HEK293 (cell line): ENCODE measurements at regions not wholly inside any gene's neighbourhood (a gene's known extent, or its start where the extent isn't known, plus 50 kb on each side); places are given as distances from the start of the nearest gene placed in this dataset.

Source experiments
- CTCF ChIA-PET: fragments of 350-600 bp; formaldehyde crosslinking; extraction: SDS; loops from one replicate; lab custom pipeline; 2021; ENCODE audit warnings: antibody characterized with exemption; lab: Yijun Ruan, JAX
- POLR2A ChIA-PET: fragments of 300-600 bp; formaldehyde crosslinking; extraction: SDS; loops from one replicate; lab custom pipeline; 2020; ENCODE audit warnings: antibody characterized with exemption, inconsistent platforms; lab: Yijun Ruan, JAX
- H3K27ac ChIP-seq: fragments of 200-500 bp; sonication (Bioruptor generic); 2 replicates; pipeline ENCODE4 v1.5.1; 2014; ENCODE audit warnings: low read depth, low read length, control low read depth, inconsistent platforms; ENCODE audit errors: extremely low read depth
- H3K36me3 ChIP-seq, 2 experiments: fragments of 200-500 bp in 1 of 2; sonication (Bioruptor generic) in 1 of 2; 1 replicate in 1 of 2; 2 replicates in 1 of 2; pipeline ENCODE4 v1.5.1; 2014 to 2017; ENCODE audit warnings: inconsistent platforms in 2 of 2, low read length in 2 of 2; ENCODE audit not compliant: control insufficient read depth in 2 of 2, insufficient read depth in 1 of 2
- H3K4me1 ChIP-seq: fragments of 200-500 bp; sonication (Bioruptor generic); 2 replicates; pipeline ENCODE4 v1.5.1; 2014; ENCODE audit warnings: mild to moderate bottlenecking, low read length, inconsistent platforms; ENCODE audit not compliant: control insufficient read depth, insufficient read depth
- H3K4me3 ChIP-seq: 2 replicates; pipeline ENCODE4 v1.5.1; 2011; ENCODE audit warnings: low read depth, mild to moderate bottlenecking, control low read depth, low read length, moderate library complexity
- H3K9me3 ChIP-seq: fragments of 200-500 bp; sonication (Bioruptor generic); 2 replicates; pipeline ENCODE4 v1.5.1; 2014; ENCODE audit warnings: low read depth, low read length, inconsistent platforms; ENCODE audit not compliant: control insufficient read depth, insufficient read depth
- ELK4 ChIP-seq: IDR thresholded peaks from 2 replicates; pipeline ENCODE4 v1.6.1; 2011; ENCODE audit warnings: mild to moderate bottlenecking, low read depth, low read length, borderline replicate concordance
- FEZF1 ChIP-seq: fragments of 450-650 bp; formaldehyde crosslinking; IDR thresholded peaks from 2 replicates; pipeline ENCODE4 v1.5.1; 2016; ENCODE audit warnings: missing biosample characterization, missing genetic modification characterization
- GLIS1 ChIP-seq: fragments of 450-650 bp; formaldehyde crosslinking; IDR thresholded peaks from 2 replicates; pipeline ENCODE4 v1.5.1; 2016; ENCODE audit warnings: missing biosample characterization, missing genetic modification characterization
- HOXA7 ChIP-seq: sonication (generic); formaldehyde crosslinking; IDR thresholded peaks from 2 replicates; pipeline ENCODE4 v1.8.1; 2022; ENCODE audit warnings: missing genetic modification reagents, borderline replicate concordance
- KLF10 ChIP-seq: fragments of 450-650 bp; IDR thresholded peaks from 2 replicates; pipeline ENCODE4 v1.5.1; 2018; ENCODE audit warnings: missing biosample characterization, mild to moderate bottlenecking, missing genetic modification characterization
- OSR2 ChIP-seq: fragments of 450-650 bp; formaldehyde crosslinking; IDR thresholded peaks from 2 replicates; pipeline ENCODE4 v1.5.1; 2016; ENCODE audit warnings: missing biosample characterization, missing genetic modification characterization
- PATZ1 ChIP-seq: fragments of 450-650 bp; formaldehyde crosslinking; IDR thresholded peaks from 2 replicates; pipeline ENCODE4 v1.5.1; 2016; ENCODE audit warnings: missing biosample characterization, missing genetic modification characterization
- PRDM4 ChIP-seq: fragments of 450-650 bp; formaldehyde crosslinking; IDR thresholded peaks from 2 replicates; pipeline ENCODE4 v1.5.1; 2017; ENCODE audit warnings: missing biosample characterization, missing genetic modification characterization
- PRDM6 ChIP-seq: fragments of 450-650 bp; formaldehyde crosslinking; IDR thresholded peaks from 2 replicates; pipeline ENCODE4 v1.5.1; 2017; ENCODE audit warnings: missing biosample characterization, missing genetic modification characterization
- RBAK ChIP-seq: fragments of 450-650 bp; formaldehyde crosslinking; IDR thresholded peaks from 2 replicates; pipeline ENCODE4 v1.5.1; 2016; ENCODE audit warnings: missing biosample characterization, missing genetic modification characterization
- ZBTB17 ChIP-seq: fragments of 450-650 bp; formaldehyde crosslinking; IDR thresholded peaks from 2 replicates; pipeline ENCODE4 v1.5.1; 2016; ENCODE audit warnings: missing biosample characterization, missing genetic modification characterization
- ZBTB48 ChIP-seq: fragments of 450-650 bp; formaldehyde crosslinking; IDR thresholded peaks from 2 replicates; pipeline ENCODE4 v1.5.1; 2016; ENCODE audit warnings: missing biosample characterization, missing genetic modification characterization
- ZFP3 ChIP-seq: fragments of 450-650 bp; formaldehyde crosslinking; IDR thresholded peaks from 2 replicates; pipeline ENCODE4 v1.5.1; 2016; ENCODE audit warnings: low read depth, missing biosample characterization, missing genetic modification characterization
- ZFP41 ChIP-seq: fragments of 450-650 bp; formaldehyde crosslinking; IDR thresholded peaks from 2 replicates; pipeline ENCODE4 v1.5.1; 2016; ENCODE audit warnings: missing biosample characterization, missing genetic modification characterization, borderline replicate concordance
- ZNF112 ChIP-seq: fragments of 450-650 bp; formaldehyde crosslinking; IDR thresholded peaks from 2 replicates; pipeline ENCODE4 v1.5.0; 2017; ENCODE audit warnings: missing biosample characterization, missing genetic modification characterization
- ZNF138 ChIP-seq: fragments of 450-650 bp; formaldehyde crosslinking; IDR thresholded peaks from 2 replicates; pipeline ENCODE4 v1.5.1; 2016; ENCODE audit warnings: missing biosample characterization, missing genetic modification characterization, borderline replicate concordance
- ZNF169 ChIP-seq: fragments of 450-650 bp; formaldehyde crosslinking; IDR thresholded peaks from 2 replicates; pipeline ENCODE4 v1.5.1; 2016; ENCODE audit warnings: missing biosample characterization, missing genetic modification characterization
- ZNF214 ChIP-seq: fragments of 450-650 bp; formaldehyde crosslinking; IDR thresholded peaks from 2 replicates; pipeline ENCODE4 v1.5.1; 2017; ENCODE audit warnings: missing biosample characterization, mild to moderate bottlenecking, missing genetic modification characterization, borderline replicate concordance
- ZNF23 ChIP-seq: fragments of 450-650 bp; formaldehyde crosslinking; IDR thresholded peaks from 2 replicates; pipeline ENCODE4 v1.5.1; 2016; ENCODE audit warnings: missing biosample characterization, missing genetic modification characterization, borderline replicate concordance
- ZNF350 ChIP-seq: fragments of 450-650 bp; formaldehyde crosslinking; IDR thresholded peaks from 2 replicates; pipeline ENCODE4 v1.5.0; 2017; ENCODE audit warnings: missing biosample characterization, mild to moderate bottlenecking, missing genetic modification characterization
- ZNF362 ChIP-seq: fragments of 450-650 bp; formaldehyde crosslinking; IDR thresholded peaks from 2 replicates; pipeline ENCODE4 v1.5.1; 2016; ENCODE audit warnings: missing biosample characterization, missing genetic modification characterization
- ZNF366 ChIP-seq: fragments of 450-650 bp; formaldehyde crosslinking; conservative IDR thresholded peaks from 2 replicates; pipeline ENCODE4 v1.5.1; 2016; ENCODE audit warnings: missing biosample characterization, missing genetic modification characterization
- ZNF510 ChIP-seq: fragments of 450-650 bp; formaldehyde crosslinking; IDR thresholded peaks from 2 replicates; pipeline ENCODE4 v1.5.1; 2018; ENCODE audit warnings: mild to moderate bottlenecking, missing genetic modification characterization, missing biosample characterization; ENCODE audit not compliant: insufficient replicate concordance
- ZNF692 ChIP-seq: fragments of 450-650 bp; formaldehyde crosslinking; IDR thresholded peaks from 2 replicates; pipeline ENCODE4 v1.5.1; 2016; ENCODE audit warnings: missing biosample characterization, missing genetic modification characterization
- ZNF701 ChIP-seq: fragments of 450-650 bp; formaldehyde crosslinking; IDR thresholded peaks from 2 replicates; pipeline ENCODE4 v1.5.1; 2016; ENCODE audit warnings: missing biosample characterization, missing genetic modification characterization
- ZNF768 ChIP-seq: fragments of 450-650 bp; formaldehyde crosslinking; IDR thresholded peaks from 2 replicates; pipeline ENCODE4 v1.5.1; 2018; ENCODE audit warnings: missing biosample characterization, mild to moderate bottlenecking, missing genetic modification characterization
- ZXDB ChIP-seq: fragments of 450-650 bp; formaldehyde crosslinking; IDR thresholded peaks from 2 replicates; pipeline ENCODE4 v1.5.1; 2016; ENCODE audit warnings: missing biosample characterization, missing genetic modification characterization

- TF ChIP-seq ZNF692 (tag by site-specific recombination), result no peak
- no peak for TF ChIP-seq PATZ1 (tag by site-specific recombination)
- no peak for TF ChIP-seq ZFP41 (tag by site-specific recombination)
- TF ChIP-seq OSR2 (tag by site-specific recombination), result peak; percentile 57
- peak; percentile 31; the same call in 1 of the 2 replicates for TF ChIP-seq ZXDB (tag by site-specific recombination)
- TF ChIP-seq GLIS1 (tag by site-specific recombination), result no peak
- peak; percentile 73 for TF ChIP-seq FEZF1
- TF ChIP-seq ZNF350 (tag by site-specific recombination), result no peak
- TF ChIP-seq ZNF112 (tag by site-specific recombination), result no peak
- TF ChIP-seq ELK4, result no peak
- no peak for TF ChIP-seq ZNF214
- no peak for TF ChIP-seq ZBTB48
- TF ChIP-seq RBAK, result no peak
- TF ChIP-seq ZNF138 (tag by site-specific recombination), result no peak
- TF ChIP-seq ZNF169, result no peak
- TF ChIP-seq PRDM4 (tag by site-specific recombination), result peak; percentile 29; the same call in 1 of the 2 replicates
- no peak for TF ChIP-seq ZNF701
- no peak for TF ChIP-seq ZFP3
- peak; percentile 2 for TF ChIP-seq ZNF510 (tag by site-specific recombination)
- TF ChIP-seq ZNF768, result no peak
- 0 out of 2 replicates have a peak, but pooled peaks have one; percentile 12 for TF ChIP-seq KLF10 (tag by site-specific recombination)
These were observed 79.3 kb downstream of the ARF6 start (continued) for GRCh38 chr14:49972131-49972671.

- H3K4me3 ChIP-seq, result no peak overlapping the region
- ChIA-PET CTCF (no interaction called here), POLR2A (no interaction called here)
- TF ChIP-seq HOXA7 (CRISPR knock-in tag), result no peak
- TF ChIP-seq ZNF366 (tag by site-specific recombination), result no peak
- peak; percentile 60 for TF ChIP-seq ZBTB17 (tag by site-specific recombination)
- TF ChIP-seq FEZF1, result peak; percentile 93
- 0 out of 2 replicates have a peak, but pooled peaks have one; percentile 11 for TF ChIP-seq KLF10 (tag by site-specific recombination)
- TF ChIP-seq ZNF23 (tag by site-specific recombination), result no peak
- 0 out of 2 replicates have a peak, but pooled peaks have one; percentile 50 for TF ChIP-seq ZNF362 (tag by site-specific recombination)
- TF ChIP-seq PRDM6 (tag by site-specific recombination), result peak; percentile 64
- TF ChIP-seq ZNF701, result no peak
These were observed 79.9 kb downstream of the ARF6 start for GRCh38 chr14:49972823-49973222.

More at GRCh38 chr14:49972823-49973222, 79.9 kb downstream of the ARF6 start:
- Histone ChIP-seq H3K27ac (peak overlapping the region; percentile 92; the same call in 1 of the 2 replicates), H3K36me3 (no peaks in the 10 kb centered on the region), H3K9me3 (no peaks in the 10 kb centered on the region), H3K4me1 (peaks cover 34% of the 10 kb centered on the region)
